GM18508 (cell line): ENCODE measurements at regions not wholly inside any gene's neighbourhood (a gene's known extent, or its start where the extent isn't known, plus 50 kb on each side); places are given as distances from the start of the nearest gene placed in this dataset.

Source experiments
- ATAC-seq: cut with Tn5 transposase; IDR thresholded peaks from one replicate; pipeline ENCODE4 v1.9.1; 2021; ENCODE audit warnings: moderate number of reproducible peaks; ENCODE audit not compliant: insufficient read depth, unreplicated experiment

DNA sequence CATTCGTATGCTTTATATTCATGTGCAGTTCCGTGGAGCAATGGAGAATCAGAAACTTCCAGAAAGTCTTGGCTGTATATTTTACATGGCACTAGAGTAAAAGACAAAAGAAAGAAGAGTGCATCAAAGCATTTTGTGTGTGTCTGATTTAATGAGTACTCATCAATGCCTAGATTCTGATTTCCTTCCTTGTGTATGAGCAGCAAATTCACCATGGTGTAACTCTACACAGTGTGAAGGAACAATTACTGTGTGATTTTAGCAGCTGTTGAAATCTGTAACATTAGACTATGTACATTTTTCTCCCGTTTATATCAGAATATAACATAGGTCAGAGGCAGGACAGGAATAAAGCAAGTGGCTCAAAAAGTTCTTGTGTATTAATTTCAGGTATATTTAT is 102.0 kb upstream of the TSC22D2 start:
- ATAC-seq, result no peak

GRCh38 chr3:150303768-150304167 is 104.3 kb upstream of the TSC22D2 start:
- peak; percentile 69 for ATAC-seq

GRCh38 chr3:150302246-150302645 is 105.9 kb upstream of the TSC22D2 start:
- no peak for ATAC-seq

GRCh38 chr3:150300852-150301517 is 107.1 kb upstream of the TSC22D2 start:
- ATAC-seq, result no peak

- ATAC-seq, result no peak
These were observed 107.7 kb upstream of the TSC22D2 start for GRCh38 chr3:150300388-150300787.

DNA sequence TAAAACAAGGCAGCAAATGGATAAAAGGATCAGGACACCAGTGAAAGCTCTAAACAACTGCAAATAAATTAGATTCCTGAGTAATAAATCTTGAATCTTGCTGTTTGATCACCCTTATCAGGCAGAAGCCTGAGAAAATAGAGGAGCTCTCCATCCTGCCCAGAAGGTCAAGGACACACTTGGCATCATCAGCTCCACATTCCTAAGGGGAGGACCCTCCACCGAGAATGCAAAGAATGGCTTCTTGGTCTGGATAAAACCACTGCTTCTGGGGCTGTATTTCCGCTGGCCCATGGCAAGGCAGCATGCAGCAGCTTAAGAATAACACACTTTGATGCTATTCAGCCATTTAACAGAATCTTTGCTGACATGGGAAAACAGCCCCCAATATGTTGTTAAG is 108.9 kb upstream of the TSC22D2 start:
- no peak for ATAC-seq

GRCh38 chr3:150296966-150297365 is 111.1 kb upstream of the TSC22D2 start:
- no peak for ATAC-seq

DNA sequence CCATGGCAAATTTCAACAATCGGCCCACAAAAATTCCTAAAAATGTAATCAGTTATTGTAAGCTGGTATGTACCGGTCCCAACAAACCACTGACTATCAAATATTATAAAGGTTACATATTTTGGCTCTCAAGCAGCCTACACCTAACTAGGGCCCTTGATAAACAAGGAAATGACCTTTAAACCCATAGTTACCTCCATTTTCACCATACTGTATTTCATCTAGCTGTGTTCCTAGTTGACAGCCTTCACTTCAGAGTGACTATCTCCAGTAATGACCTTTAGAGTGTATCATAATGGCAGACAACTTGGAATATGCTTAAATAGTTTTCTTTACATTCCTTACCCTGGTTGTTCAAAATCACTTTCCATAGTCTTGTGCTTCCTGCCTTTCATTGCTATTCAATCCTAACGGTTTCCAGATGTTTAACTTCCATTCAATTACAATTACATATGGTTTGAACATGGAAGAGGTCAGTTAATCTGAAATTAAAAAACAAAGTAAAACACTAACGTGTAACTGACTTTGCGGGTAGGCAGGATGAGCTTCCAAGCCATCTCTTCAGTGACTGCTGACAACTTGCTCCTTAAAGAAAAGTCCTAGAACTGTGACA is 111.9 kb upstream of the TSC22D2 start:
- no peak for ATAC-seq

GRCh38 chr3:150293401-150294001 is 114.6 kb upstream of the TSC22D2 start:
- ATAC-seq, result no peak

- no peak for ATAC-seq
These were observed 115.2 kb upstream of the TSC22D2 start for GRCh38 chr3:150292891-150293290.

- no peak for ATAC-seq
These were observed 116.6 kb upstream of the TSC22D2 start for GRCh38 chr3:150291515-150291914.

- ATAC-seq, result no peak
These were observed 121.5 kb upstream of the TSC22D2 start for GRCh38 chr3:150286390-150287147.

DNA sequence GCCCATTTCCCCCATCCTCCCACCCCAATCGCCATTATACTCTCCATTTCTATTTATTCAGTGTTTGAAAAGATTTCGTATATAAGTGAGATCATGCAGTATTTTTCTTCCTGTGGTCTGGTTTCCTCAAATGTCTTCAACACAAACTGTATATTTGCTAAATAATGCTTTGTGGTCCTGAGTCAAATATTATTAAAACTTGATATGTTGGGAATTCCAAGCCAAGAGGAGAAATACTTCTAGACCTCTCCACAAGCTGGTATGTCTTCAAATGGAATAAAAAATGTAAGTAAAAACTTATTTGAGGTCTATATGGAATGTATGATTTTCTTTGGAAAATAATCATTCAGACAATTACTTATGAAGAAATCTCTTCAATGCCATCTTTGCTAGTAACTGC is 122.5 kb upstream of the TSC22D2 start:
- no peak for ATAC-seq

DNA sequence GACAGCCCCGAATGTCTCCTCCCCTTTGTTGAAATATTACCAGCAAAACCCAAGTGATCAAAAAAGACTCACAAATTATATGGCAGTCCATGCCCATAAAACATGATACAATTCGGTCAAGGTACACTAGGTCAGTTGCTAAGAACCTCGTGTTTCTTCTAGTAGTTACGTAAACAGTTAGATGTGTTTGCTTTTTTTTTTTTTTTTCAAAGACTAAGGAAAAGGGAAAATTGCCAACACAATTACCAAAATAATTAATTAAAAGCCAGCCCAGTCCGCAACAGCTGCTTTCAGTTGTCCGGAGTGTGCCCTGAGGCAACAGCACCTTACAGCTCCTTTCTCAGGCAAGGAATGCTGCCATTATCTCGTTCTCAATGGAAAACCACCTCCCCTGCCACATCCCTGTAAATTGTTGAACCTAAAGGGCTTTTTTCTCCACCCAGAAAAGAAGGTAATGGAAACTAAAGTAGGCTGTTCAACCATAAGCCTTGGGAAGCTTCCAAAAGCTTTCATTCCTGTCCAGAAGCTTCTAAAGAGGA is 129.2 kb upstream of the TSC22D2 start:
- no peak for ATAC-seq

- no peak for ATAC-seq
These were observed 129.9 kb upstream of the TSC22D2 start for GRCh38 chr3:150278195-150278594.

- ATAC-seq, result no peak
These were observed 130.7 kb upstream of the TSC22D2 start for GRCh38 chr3:150277444-150277843.

DNA sequence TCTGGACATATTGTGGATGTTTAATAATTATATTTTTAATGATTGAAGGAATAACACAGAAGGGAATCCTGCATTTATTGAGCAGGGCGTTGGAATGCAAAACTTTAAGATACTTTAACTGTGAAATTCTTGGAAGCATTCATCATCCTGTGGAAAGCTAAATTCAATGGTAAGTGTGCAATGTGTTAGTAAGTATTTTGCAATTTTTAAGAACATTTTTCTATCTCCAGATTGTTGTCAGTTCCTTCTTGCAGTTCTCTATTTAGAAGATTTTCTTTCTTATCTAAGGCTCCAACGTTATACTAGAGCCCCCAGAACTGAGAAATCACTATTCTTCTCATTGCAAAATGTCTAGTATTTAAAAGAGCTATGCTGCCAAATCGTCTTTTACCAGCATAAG is 132.2 kb upstream of the TSC22D2 start:
- no peak for ATAC-seq

- ATAC-seq, result no peak
These were observed 133.7 kb upstream of the TSC22D2 start for GRCh38 chr3:150274372-150274771.

GRCh38 chr3:150273396-150273795 is 134.7 kb upstream of the TSC22D2 start:
- no peak for ATAC-seq

GRCh38 chr3:150271591-150271960 is 136.5 kb upstream of the TSC22D2 start:
- no peak for ATAC-seq
